IgD-negative memory B cell (primary cell): ENCODE measurements at regions not wholly inside any gene's neighbourhood (a gene's known extent, or its start where the extent isn't known, plus 50 kb on each side); places are given as distances from the start of the nearest gene placed in this dataset.

Source experiments
- H3K27ac Mint-ChIP-seq, 3 donors: one replicate each; pipeline ENCODE4 v1.8.0; 2020 to 2022; ENCODE audit warnings: mild to moderate bottlenecking in 3 of 3, mixed read lengths in 3 of 3, moderate library complexity in 1 of 3
- H3K27me3 Mint-ChIP-seq: one replicate; pipeline ENCODE4 v1.8.0; 2021; ENCODE audit warnings: mixed read lengths
- H3K36me3 Mint-ChIP-seq: one replicate; pipeline ENCODE4 v1.8.0; 2020; ENCODE audit warnings: mild to moderate bottlenecking, mixed read lengths
- H3K4me1 Mint-ChIP-seq, 3 donors: one replicate each; pipeline ENCODE4 v1.8.0; 2020 to 2022; ENCODE audit warnings: mixed read lengths in 3 of 3, mild to moderate bottlenecking in 1 of 3
- H3K4me3 Mint-ChIP-seq, 4 donors: one replicate each; pipeline ENCODE4 v1.8.0; 2020 to 2022; ENCODE audit warnings: mild to moderate bottlenecking in 4 of 4, mixed read lengths in 4 of 4, moderate library complexity in 3 of 4
- H3K9me3 Mint-ChIP-seq, 3 donors: one replicate each; pipeline ENCODE4 v1.8.0; 2020 to 2021; ENCODE audit warnings: mixed read lengths in 3 of 3, mild to moderate bottlenecking in 1 of 3

- Mint-ChIP-seq H3K9me3 (peaks cover 0 to 3% (median 0%) of the 10 kb centered on the region in 3 donors), H3K36me3 (no peaks in the 10 kb centered on the region), H3K4me1 (no peaks in the 10 kb centered on the region), H3K27me3 (no peaks in the 10 kb centered on the region), H3K4me3 (no peak overlapping the region), H3K27ac (no peak overlapping the region)
Observed at GRCh38 chr9:118463419-118463818, 759.2 kb downstream of the TLR4 start.

GRCh38 chr9:118473521-118473920 is 769.3 kb downstream of the TLR4 start:
- Mint-ChIP-seq H3K4me1 (peaks cover 0 to 2% (median 0%) of the 10 kb centered on the region in 3 donors), H3K36me3 (no peaks in the 10 kb centered on the region), H3K27me3 (no peaks in the 10 kb centered on the region), H3K27ac (no peak overlapping the region), H3K9me3 (peaks cover 0 to 3% (median 1%) of the 10 kb centered on the region in 3 donors), H3K4me3 (no peak overlapping the region)

DNA sequence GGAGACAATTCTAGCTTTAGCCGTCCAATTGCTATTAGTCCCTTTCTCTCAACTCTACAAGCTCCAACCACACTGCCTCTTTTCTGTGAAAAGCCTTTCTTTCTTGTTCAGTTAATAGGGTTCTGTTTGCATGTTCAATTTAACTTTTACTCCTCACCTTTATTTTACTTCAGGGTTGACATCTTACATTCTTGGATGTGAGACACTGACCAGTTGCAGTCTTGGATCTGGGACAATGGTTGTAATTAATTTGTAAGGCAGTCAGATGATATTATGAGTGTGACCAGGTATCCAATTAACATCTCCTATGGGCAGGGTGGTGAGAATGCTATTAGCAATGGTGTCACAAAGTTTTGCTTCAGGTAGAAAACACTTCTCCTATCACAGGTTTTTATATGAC is 774.5 kb downstream of the TLR4 start:
- H3K9me3 Mint-ChIP-seq = peaks cover 0 to 8% (median 1%) of the 10 kb centered on the region in 3 donors
- no peak overlapping the region for H3K4me3 Mint-ChIP-seq
- H3K27me3 Mint-ChIP-seq = no peaks in the 10 kb centered on the region
- no peak overlapping the region for H3K27ac Mint-ChIP-seq
- H3K4me1 Mint-ChIP-seq = no peaks in the 10 kb centered on the region
- no peaks in the 10 kb centered on the region for H3K36me3 Mint-ChIP-seq

DNA sequence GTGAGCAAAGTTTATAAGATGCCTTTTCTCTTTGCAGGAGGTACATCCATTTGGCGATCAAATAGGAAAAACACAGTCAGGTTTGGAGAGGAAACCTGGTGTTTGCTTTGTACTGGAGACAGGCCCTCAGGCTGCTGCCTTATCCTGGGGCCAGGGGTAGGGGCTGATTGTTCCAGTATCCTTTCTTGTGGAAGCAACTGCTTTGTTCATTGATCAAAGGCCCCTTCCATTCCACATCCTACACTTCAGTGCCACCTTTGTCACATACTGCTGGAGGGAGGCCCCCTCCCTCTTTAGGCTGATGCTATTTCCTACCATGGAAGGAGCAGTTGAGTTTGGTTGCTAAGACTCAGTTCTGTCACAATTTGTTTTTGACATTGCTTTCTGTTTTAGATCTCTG is 778.1 kb downstream of the TLR4 start:
- Mint-ChIP-seq H3K36me3 (no peaks in the 10 kb centered on the region), H3K4me1 (no peaks in the 10 kb centered on the region), H3K4me3 (no peak overlapping the region), H3K9me3 (peaks cover 0 to 8% (median 0%) of the 10 kb centered on the region in 3 donors), H3K27ac (no peak overlapping the region), H3K27me3 (no peaks in the 10 kb centered on the region)

- no peaks in the 10 kb centered on the region for H3K4me1 Mint-ChIP-seq
- peaks cover 0 to 5% (median 0%) of the 10 kb centered on the region in 3 donors for H3K9me3 Mint-ChIP-seq
- H3K4me3 Mint-ChIP-seq = no peak overlapping the region
- no peak overlapping the region for H3K27ac Mint-ChIP-seq
- no peaks in the 10 kb centered on the region for H3K27me3 Mint-ChIP-seq
- H3K36me3 Mint-ChIP-seq = no peaks in the 10 kb centered on the region
Observed at GRCh38 chr9:118483677-118484076, 779.5 kb downstream of the TLR4 start.

DNA sequence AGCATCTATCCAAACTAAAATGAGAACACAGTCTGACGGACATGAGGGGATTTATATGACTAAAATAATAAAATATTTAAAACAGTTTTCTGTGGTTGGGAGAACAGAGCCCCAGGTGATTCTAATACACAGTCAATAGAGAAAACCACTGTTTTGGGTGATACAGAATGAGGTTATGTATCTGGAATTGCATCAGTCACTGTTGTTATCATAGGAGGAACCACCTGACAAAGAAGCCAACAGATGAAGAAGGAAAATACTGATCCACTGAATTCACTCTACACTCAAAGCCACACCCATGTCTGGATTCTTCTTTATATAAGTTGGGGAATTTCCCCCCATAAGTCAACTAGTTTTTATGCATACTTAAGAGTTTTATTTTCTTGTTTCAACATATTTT is 799.0 kb downstream of the TLR4 start:
- no peaks in the 10 kb centered on the region for H3K27me3 Mint-ChIP-seq

DNA sequence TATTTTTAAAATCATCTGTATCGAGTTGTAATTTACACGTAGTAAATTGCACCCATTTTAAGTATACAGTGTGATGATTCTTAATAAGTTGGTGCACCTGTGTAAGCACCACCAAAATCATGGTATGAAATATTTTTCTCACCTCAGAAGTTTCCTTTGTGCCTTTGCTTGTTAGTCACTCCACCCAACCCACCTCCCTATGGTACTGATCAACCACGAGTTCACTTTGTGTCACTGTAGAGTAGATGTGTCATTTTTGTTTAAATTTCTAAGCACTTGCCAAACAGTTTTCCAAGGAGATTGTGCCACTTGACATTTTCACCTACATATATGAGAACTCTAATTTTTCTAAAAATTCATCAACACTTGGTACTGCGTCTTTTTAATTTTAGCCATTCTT is 806.5 kb downstream of the TLR4 start:
- Mint-ChIP-seq H3K27ac (no peak overlapping the region), H3K27me3 (no peaks in the 10 kb centered on the region), H3K4me1 (no peaks in the 10 kb centered on the region), H3K36me3 (no peaks in the 10 kb centered on the region), H3K4me3 (no peak overlapping the region), H3K9me3 (peaks cover 0 to 3% (median 2%) of the 10 kb centered on the region in 3 donors)

More for the DNA sequence above, 799.0 kb downstream of the TLR4 start:
- Mint-ChIP-seq H3K4me3 (no peak overlapping the region), H3K36me3 (no peaks in the 10 kb centered on the region), H3K9me3 (peaks cover 3 to 6% (median 4%) of the 10 kb centered on the region in 3 donors), H3K4me1 (no peaks in the 10 kb centered on the region), H3K27ac (no peak overlapping the region)

- no peak overlapping the region for H3K4me3 Mint-ChIP-seq
- H3K4me1 Mint-ChIP-seq = no peaks in the 10 kb centered on the region
- H3K27me3 Mint-ChIP-seq = no peaks in the 10 kb centered on the region
- no peaks in the 10 kb centered on the region for H3K36me3 Mint-ChIP-seq
- H3K9me3 Mint-ChIP-seq = peaks cover 0 to 3% (median 0%) of the 10 kb centered on the region in 3 donors
- H3K27ac Mint-ChIP-seq = no peak overlapping the region
Observed at GRCh38 chr9:118515947-118516346, 811.7 kb downstream of the TLR4 start.

- no peaks in the 10 kb centered on the region for H3K4me1 Mint-ChIP-seq
- no peaks in the 10 kb centered on the region for H3K9me3 Mint-ChIP-seq
- no peak overlapping the region for H3K4me3 Mint-ChIP-seq
- no peaks in the 10 kb centered on the region for H3K36me3 Mint-ChIP-seq
- no peak overlapping the region for H3K27ac Mint-ChIP-seq
- no peaks in the 10 kb centered on the region for H3K27me3 Mint-ChIP-seq
Observed at GRCh38 chr9:118521261-118521660, 817.1 kb downstream of the TLR4 start.

- H3K4me3 Mint-ChIP-seq = no peak overlapping the region
- no peaks in the 10 kb centered on the region for H3K36me3 Mint-ChIP-seq
- H3K27ac Mint-ChIP-seq = no peak overlapping the region
- H3K27me3 Mint-ChIP-seq = no peaks in the 10 kb centered on the region
- H3K4me1 Mint-ChIP-seq = no peaks in the 10 kb centered on the region
- H3K9me3 Mint-ChIP-seq = peaks cover 0 to 1% (median 0%) of the 10 kb centered on the region in 3 donors
Observed at GRCh38 chr9:118522093-118523028, 818.2 kb downstream of the TLR4 start.

DNA sequence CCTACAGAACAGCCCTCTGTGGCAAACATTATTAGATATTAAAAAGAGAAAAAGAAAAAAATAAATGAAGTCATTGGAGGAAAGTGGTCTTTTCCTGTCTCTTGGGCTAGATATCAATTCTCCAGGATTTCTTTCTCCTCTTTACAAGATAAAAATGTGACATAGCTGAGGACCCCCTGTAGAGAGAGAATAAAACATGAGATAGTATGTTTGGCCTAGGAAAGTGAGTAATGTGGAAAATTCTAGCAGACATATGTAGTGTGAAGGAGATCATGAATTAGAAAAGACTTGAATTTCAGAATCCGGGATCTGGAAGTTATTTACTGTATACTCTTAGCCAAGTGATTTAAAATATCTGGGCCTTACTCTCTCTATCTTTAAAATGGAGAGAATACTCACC is 823.1 kb downstream of the TLR4 start:
- Mint-ChIP-seq H3K4me3 (no peak overlapping the region), H3K4me1 (no peaks in the 10 kb centered on the region), H3K27me3 (no peaks in the 10 kb centered on the region), H3K27ac (no peak overlapping the region), H3K9me3 (peaks cover 0 to 4% (median 2%) of the 10 kb centered on the region in 3 donors), H3K36me3 (no peaks in the 10 kb centered on the region)

GRCh38 chr9:118529210-118529609 is 825.0 kb downstream of the TLR4 start:
- H3K27me3 Mint-ChIP-seq = no peaks in the 10 kb centered on the region
- no peak overlapping the region for H3K4me3 Mint-ChIP-seq
- no peak overlapping the region for H3K27ac Mint-ChIP-seq
- peaks cover 0 to 4% (median 2%) of the 10 kb centered on the region in 3 donors for H3K9me3 Mint-ChIP-seq
- no peaks in the 10 kb centered on the region for H3K36me3 Mint-ChIP-seq
- H3K4me1 Mint-ChIP-seq = no peaks in the 10 kb centered on the region

DNA sequence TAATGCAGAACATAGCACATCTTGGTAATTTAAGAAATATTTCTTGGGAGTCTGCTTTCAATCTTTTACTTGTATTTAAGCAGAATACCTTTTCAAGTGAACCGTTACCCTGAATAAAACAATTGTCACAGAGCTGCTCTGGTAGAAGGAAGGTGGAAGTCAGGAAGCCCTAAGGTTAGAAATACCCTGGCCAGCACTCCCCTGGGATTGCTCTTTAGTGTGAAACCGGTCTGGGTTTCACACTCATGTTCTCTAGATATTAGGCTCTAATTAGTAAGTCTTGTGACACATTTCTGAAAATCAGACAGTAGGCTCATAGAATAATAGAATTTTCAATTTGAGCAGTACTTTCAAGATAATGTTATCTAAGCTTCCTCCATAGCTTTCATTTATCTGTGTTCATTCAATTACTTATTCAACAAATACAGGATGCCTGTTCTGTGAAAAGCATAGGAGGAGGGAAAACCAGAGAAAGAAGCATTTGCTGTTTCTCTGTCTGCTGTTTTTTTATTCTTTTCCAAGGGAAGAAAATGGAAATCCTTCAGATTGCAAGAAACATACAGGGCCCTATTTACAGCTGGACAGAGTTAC is 825.5 kb downstream of the TLR4 start:
- Mint-ChIP-seq H3K4me3 (no peak overlapping the region), H3K36me3 (no peaks in the 10 kb centered on the region), H3K27ac (no peak overlapping the region)

GRCh38 chr9:118532592-118532991 is 828.4 kb downstream of the TLR4 start:
- H3K4me1 Mint-ChIP-seq = no peaks in the 10 kb centered on the region
- peaks cover 0 to 4% (median 4%) of the 10 kb centered on the region in 3 donors for H3K9me3 Mint-ChIP-seq
- H3K27me3 Mint-ChIP-seq = no peaks in the 10 kb centered on the region
- H3K4me3 Mint-ChIP-seq = no peak overlapping the region
- H3K27ac Mint-ChIP-seq = no peak overlapping the region
- no peaks in the 10 kb centered on the region for H3K36me3 Mint-ChIP-seq

More for the DNA sequence above, 825.5 kb downstream of the TLR4 start:
- Mint-ChIP-seq H3K27me3 (no peaks in the 10 kb centered on the region), H3K4me1 (no peaks in the 10 kb centered on the region), H3K9me3 (peaks cover 0 to 4% (median 2%) of the 10 kb centered on the region in 3 donors)

DNA sequence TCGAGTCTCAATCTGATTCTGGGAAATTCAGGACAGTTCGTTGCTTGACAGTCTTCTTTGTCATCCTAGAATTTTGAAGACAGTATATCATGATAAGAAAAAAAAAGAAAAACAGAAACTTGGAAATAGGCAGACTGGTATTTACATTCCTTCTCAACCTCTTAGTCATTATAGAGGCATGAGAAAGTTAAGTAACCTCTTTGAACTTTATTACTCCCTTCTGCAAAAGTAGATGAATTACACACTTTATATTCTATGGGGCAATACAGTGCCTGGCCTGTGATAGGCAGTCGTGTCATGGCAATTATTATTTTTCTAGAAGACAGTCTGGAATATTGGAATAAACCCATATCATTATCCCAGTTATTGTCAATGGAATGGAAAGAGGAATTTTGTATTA is 828.9 kb downstream of the TLR4 start:
- H3K27ac Mint-ChIP-seq = no peak overlapping the region
- H3K36me3 Mint-ChIP-seq = no peaks in the 10 kb centered on the region
- H3K4me1 Mint-ChIP-seq = no peaks in the 10 kb centered on the region
- H3K4me3 Mint-ChIP-seq = no peak overlapping the region
- H3K27me3 Mint-ChIP-seq = no peaks in the 10 kb centered on the region
- peaks cover 0 to 4% (median 4%) of the 10 kb centered on the region in 3 donors for H3K9me3 Mint-ChIP-seq
